HEK293 (cell line): ENCODE measurements at regions not wholly inside any gene's neighbourhood (a gene's known extent, or its start where the extent isn't known, plus 50 kb on each side); places are given as distances from the start of the nearest gene placed in this dataset.

Experiments
- CTCF ChIA-PET: fragments of 350-600 bp; formaldehyde crosslinking; extraction: SDS; loops from one replicate; lab custom pipeline; 2021; ENCODE audit warnings: antibody characterized with exemption; lab: Yijun Ruan, JAX
- POLR2A ChIA-PET: fragments of 300-600 bp; formaldehyde crosslinking; extraction: SDS; loops from one replicate; lab custom pipeline; 2020; ENCODE audit warnings: antibody characterized with exemption, inconsistent platforms; lab: Yijun Ruan, JAX
- H3K27ac ChIP-seq: fragments of 200-500 bp; sonication (Bioruptor generic); 2 replicates; pipeline ENCODE4 v1.5.1; 2014; ENCODE audit warnings: low read depth, low read length, control low read depth, inconsistent platforms; ENCODE audit errors: extremely low read depth
- H3K36me3 ChIP-seq, 2 experiments: fragments of 200-500 bp in 1 of 2; sonication (Bioruptor generic) in 1 of 2; 1 replicate in 1 of 2; 2 replicates in 1 of 2; pipeline ENCODE4 v1.5.1; 2014 to 2017; ENCODE audit warnings: inconsistent platforms in 2 of 2, low read length in 2 of 2; ENCODE audit not compliant: control insufficient read depth in 2 of 2, insufficient read depth in 1 of 2
- H3K4me1 ChIP-seq: fragments of 200-500 bp; sonication (Bioruptor generic); 2 replicates; pipeline ENCODE4 v1.5.1; 2014; ENCODE audit warnings: mild to moderate bottlenecking, low read length, inconsistent platforms; ENCODE audit not compliant: control insufficient read depth, insufficient read depth
- H3K4me3 ChIP-seq: 2 replicates; pipeline ENCODE4 v1.5.1; 2011; ENCODE audit warnings: low read depth, mild to moderate bottlenecking, control low read depth, low read length, moderate library complexity
- H3K9me3 ChIP-seq: fragments of 200-500 bp; sonication (Bioruptor generic); 2 replicates; pipeline ENCODE4 v1.5.1; 2014; ENCODE audit warnings: low read depth, low read length, inconsistent platforms; ENCODE audit not compliant: control insufficient read depth, insufficient read depth
- KLF9 ChIP-seq: fragments of 450-650 bp; formaldehyde crosslinking; IDR thresholded peaks from 2 replicates; pipeline ENCODE4 v1.5.1; 2016; ENCODE audit warnings: missing biosample characterization, missing genetic modification characterization, low read depth
- MZF1 ChIP-seq: fragments of 450-650 bp; formaldehyde crosslinking; IDR thresholded peaks from 2 replicates; pipeline ENCODE4 v1.5.1; 2017; ENCODE audit warnings: missing biosample characterization, missing genetic modification characterization, borderline replicate concordance
- SETDB1 ChIP-seq: IDR thresholded peaks from one replicate; pipeline ENCODE4 v1.6.1; 2017; ENCODE audit warnings: mild to moderate bottlenecking, low read length, moderate library complexity, mixed read lengths; ENCODE audit not compliant: insufficient read length
- TCF7L2 ChIP-seq: IDR thresholded peaks from 2 replicates; pipeline ENCODE4 v1.6.1; 2011; ENCODE audit warnings: low read depth, mild to moderate bottlenecking, inconsistent platforms, low read length, moderate library complexity, borderline replicate concordance
- ZBTB1 ChIP-seq: fragments of 450-650 bp; formaldehyde crosslinking; IDR thresholded peaks from 2 replicates; pipeline ENCODE4 v1.5.1; 2016; ENCODE audit warnings: missing biosample characterization, missing genetic modification characterization
- ZBTB8A ChIP-seq: fragments of 450-650 bp; formaldehyde crosslinking; IDR thresholded peaks from 2 replicates; pipeline ENCODE4 v1.5.1; 2016; ENCODE audit warnings: missing biosample characterization, missing genetic modification characterization
- ZFP41 ChIP-seq: fragments of 450-650 bp; formaldehyde crosslinking; IDR thresholded peaks from 2 replicates; pipeline ENCODE4 v1.5.1; 2016; ENCODE audit warnings: missing biosample characterization, missing genetic modification characterization, borderline replicate concordance
- ZNF169 ChIP-seq: fragments of 450-650 bp; formaldehyde crosslinking; IDR thresholded peaks from 2 replicates; pipeline ENCODE4 v1.5.1; 2016; ENCODE audit warnings: missing biosample characterization, missing genetic modification characterization
- ZNF302 ChIP-seq: fragments of 450-650 bp; formaldehyde crosslinking; IDR thresholded peaks from 2 replicates; pipeline ENCODE4 v1.5.1; 2016; ENCODE audit warnings: missing biosample characterization, missing genetic modification characterization, low read depth
- ZNF324 ChIP-seq: fragments of 450-650 bp; formaldehyde crosslinking; IDR thresholded peaks from 2 replicates; pipeline ENCODE4 v1.5.1; 2016; ENCODE audit warnings: missing biosample characterization, missing genetic modification characterization
- ZNF514 ChIP-seq: fragments of 450-650 bp; formaldehyde crosslinking; IDR thresholded peaks from 2 replicates; pipeline ENCODE4 v1.5.1; 2016; ENCODE audit warnings: missing biosample characterization, missing genetic modification characterization
- ZNF544 ChIP-seq: fragments of 450-650 bp; formaldehyde crosslinking; IDR thresholded peaks from 2 replicates; pipeline ENCODE4 v1.5.0; 2017; ENCODE audit warnings: missing biosample characterization, missing genetic modification characterization
- ZNF558 ChIP-seq: fragments of 450-650 bp; formaldehyde crosslinking; IDR thresholded peaks from 2 replicates; pipeline ENCODE4 v1.5.1; 2016; ENCODE audit warnings: missing biosample characterization, missing genetic modification characterization
- ZNF626 ChIP-seq: fragments of 450-650 bp; sonication (Bioruptor Pico); formaldehyde crosslinking; IDR thresholded peaks from 2 replicates; pipeline ENCODE4 v1.5.1; 2018; ENCODE audit warnings: missing biosample characterization, missing genetic modification characterization, inconsistent platforms
- ZNF670 ChIP-seq: fragments of 450-650 bp; formaldehyde crosslinking; IDR thresholded peaks from 2 replicates; pipeline ENCODE4 v1.5.1; 2016; ENCODE audit warnings: missing biosample characterization, missing genetic modification characterization, low read depth
- ZNF776 ChIP-seq: fragments of 450-650 bp; formaldehyde crosslinking; IDR thresholded peaks from 2 replicates; pipeline ENCODE4 v1.5.0; 2017; ENCODE audit warnings: missing biosample characterization, missing genetic modification characterization, borderline replicate concordance
- TF ChIP-seq, protein P1 (sequence below): fragments of 450-650 bp; formaldehyde crosslinking; IDR thresholded peaks from 2 replicates; pipeline ENCODE4 v1.5.1; 2017; ENCODE audit warnings: missing biosample characterization, missing genetic modification characterization
- TF ChIP-seq, protein P2 (sequence below): fragments of 450-650 bp; formaldehyde crosslinking; IDR thresholded peaks from 2 replicates; pipeline ENCODE4 v1.5.1; 2016; ENCODE audit warnings: missing biosample characterization, missing genetic modification characterization
- TF ChIP-seq, protein P3 (sequence below): fragments of 450-650 bp; formaldehyde crosslinking; IDR thresholded peaks from 2 replicates; pipeline ENCODE4 v1.5.1; 2017; ENCODE audit warnings: missing biosample characterization, missing genetic modification characterization
- TF ChIP-seq, protein P4 (sequence below): fragments of 450-650 bp; formaldehyde crosslinking; IDR thresholded peaks from 2 replicates; pipeline ENCODE4 v1.5.1; 2016; ENCODE audit warnings: missing biosample characterization, missing genetic modification characterization
- TF ChIP-seq, protein P5 (sequence below): fragments of 450-650 bp; formaldehyde crosslinking; IDR thresholded peaks from 2 replicates; pipeline ENCODE4 v1.5.1; 2016; ENCODE audit warnings: missing biosample characterization, missing genetic modification characterization

DNA sequence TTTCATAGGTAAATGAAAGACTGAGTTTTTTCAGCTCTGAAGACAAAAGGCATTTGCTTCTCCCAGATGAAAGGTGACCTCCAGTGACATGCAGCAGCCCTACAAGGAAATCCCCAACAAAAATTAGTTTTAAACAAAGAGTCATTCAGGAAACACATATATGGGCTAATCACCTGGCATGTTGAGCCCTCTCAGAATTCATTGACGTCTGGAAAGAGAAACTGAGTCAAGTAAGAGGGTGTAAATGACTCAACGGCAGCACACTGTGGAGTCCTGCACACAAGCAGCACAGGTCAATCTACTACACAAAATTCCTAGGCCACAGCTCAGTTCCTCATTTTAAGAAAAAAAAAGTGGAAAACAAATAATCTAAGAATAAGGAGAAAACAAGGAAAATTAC is 592.3 kb downstream of the EPHA7 start:
- H3K4me1 ChIP-seq: no peaks in the 10 kb centered on the region
- no peaks in the 10 kb centered on the region for H3K9me3 ChIP-seq
- ChIA-PET POLR2A (no interaction called here), CTCF (interaction anchor here (1.8 kb wide), 1 partner anchor 16 kb away, joined by 7 read pairs; no protein-coding TSS in a partner anchor)
- no peaks in the 10 kb centered on the region for H3K36me3 ChIP-seq
- no peak overlapping the region for H3K27ac ChIP-seq
- no peak overlapping the region for H3K4me3 ChIP-seq
- TF ChIP-seq, protein P1, sequence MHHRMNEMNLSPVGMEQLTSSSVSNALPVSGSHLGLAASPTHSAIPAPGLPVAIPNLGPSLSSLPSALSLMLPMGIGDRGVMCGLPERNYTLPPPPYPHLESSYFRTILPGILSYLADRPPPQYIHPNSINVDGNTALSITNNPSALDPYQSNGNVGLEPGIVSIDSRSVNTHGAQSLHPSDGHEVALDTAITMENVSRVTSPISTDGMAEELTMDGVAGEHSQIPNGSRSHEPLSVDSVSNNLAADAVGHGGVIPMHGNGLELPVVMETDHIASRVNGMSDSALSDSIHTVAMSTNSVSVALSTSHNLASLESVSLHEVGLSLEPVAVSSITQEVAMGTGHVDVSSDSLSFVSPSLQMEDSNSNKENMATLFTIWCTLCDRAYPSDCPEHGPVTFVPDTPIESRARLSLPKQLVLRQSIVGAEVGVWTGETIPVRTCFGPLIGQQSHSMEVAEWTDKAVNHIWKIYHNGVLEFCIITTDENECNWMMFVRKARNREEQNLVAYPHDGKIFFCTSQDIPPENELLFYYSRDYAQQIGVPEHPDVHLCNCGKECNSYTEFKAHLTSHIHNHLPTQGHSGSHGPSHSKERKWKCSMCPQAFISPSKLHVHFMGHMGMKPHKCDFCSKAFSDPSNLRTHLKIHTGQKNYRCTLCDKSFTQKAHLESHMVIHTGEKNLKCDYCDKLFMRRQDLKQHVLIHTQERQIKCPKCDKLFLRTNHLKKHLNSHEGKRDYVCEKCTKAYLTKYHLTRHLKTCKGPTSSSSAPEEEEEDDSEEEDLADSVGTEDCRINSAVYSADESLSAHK (tag by site-specific recombination): no peak
- TF ChIP-seq ZNF670 (tag by site-specific recombination) (no peak), ZBTB1 (tag by site-specific recombination) (no peak), ZNF558 (tag by site-specific recombination) (no peak), MZF1 (no peak)

DNA sequence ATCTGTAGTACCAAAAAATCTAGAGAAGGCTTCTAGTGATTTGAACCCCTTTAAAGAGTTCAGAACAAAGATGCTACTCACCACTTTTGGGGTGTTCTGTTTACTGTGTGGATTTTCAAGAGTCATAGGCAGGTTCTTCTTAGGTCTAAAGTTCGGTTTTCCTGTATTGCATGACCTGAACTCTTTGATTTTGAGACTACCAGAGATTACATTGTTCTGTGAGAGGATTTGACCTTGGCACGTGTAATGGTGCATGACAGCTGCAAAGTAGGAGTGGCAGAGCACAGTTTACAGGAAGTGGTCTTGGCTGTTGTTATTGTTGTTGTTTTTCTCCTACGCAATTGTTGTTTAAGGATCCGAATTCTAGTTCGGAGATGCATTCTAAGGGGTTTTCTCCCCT is 592.7 kb downstream of the EPHA7 start:
- Histone ChIP-seq H3K9me3 (no peaks in the 10 kb centered on the region), H3K27ac (no peak overlapping the region), H3K4me1 (no peaks in the 10 kb centered on the region), H3K36me3 (no peaks in the 10 kb centered on the region), H3K4me3 (no peak overlapping the region)
- ChIA-PET CTCF (interaction anchor here (1.8 kb wide), 1 partner anchor 16 kb away, joined by 7 read pairs; no protein-coding TSS in a partner anchor), POLR2A (no interaction called here)
- TF ChIP-seq KLF9: no peak
- no peak for TF ChIP-seq ZNF169 (tag by site-specific recombination)
- TF ChIP-seq, protein P2, sequence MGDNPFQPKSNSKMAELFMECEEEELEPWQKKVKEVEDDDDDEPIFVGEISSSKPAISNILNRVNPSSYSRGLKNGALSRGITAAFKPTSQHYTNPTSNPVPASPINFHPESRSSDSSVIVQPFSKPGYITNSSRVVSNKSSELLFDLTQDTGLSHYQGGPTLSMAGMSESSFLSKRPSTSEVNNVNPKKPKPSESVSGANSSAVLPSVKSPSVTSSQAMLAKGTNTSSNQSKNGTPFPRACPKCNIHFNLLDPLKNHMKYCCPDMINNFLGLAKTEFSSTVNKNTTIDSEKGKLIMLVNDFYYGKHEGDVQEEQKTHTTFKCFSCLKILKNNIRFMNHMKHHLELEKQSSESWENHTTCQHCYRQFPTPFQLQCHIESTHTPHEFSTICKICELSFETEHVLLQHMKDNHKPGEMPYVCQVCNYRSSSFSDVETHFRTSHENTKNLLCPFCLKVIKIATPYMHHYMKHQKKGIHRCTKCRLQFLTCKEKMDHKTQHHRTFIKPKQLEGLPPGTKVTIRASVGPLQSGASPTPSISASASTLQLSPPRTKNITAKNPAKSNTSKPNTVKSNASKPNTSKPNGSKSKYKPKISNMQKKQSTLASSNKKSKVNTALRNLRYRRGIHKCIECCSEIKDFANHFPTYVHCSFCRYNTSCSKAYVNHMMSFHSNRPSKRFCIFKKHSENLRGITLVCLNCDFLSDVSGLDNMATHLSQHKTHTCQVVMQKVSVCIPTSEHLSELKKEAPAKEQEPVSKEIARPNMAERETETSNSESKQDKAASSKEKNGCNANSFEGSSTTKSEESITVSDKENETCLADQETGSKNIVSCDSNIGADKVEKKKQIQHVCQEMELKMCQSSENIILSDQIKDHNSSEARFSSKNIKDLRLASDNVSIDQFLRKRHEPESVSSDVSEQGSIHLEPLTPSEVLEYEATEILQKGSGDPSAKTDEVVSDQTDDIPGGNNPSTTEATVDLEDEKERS (tag by site-specific recombination): no peak
- no peak for TF ChIP-seq ZFP41 (tag by site-specific recombination)
- no peak for TF ChIP-seq ZNF324
- TF ChIP-seq, protein P3, sequence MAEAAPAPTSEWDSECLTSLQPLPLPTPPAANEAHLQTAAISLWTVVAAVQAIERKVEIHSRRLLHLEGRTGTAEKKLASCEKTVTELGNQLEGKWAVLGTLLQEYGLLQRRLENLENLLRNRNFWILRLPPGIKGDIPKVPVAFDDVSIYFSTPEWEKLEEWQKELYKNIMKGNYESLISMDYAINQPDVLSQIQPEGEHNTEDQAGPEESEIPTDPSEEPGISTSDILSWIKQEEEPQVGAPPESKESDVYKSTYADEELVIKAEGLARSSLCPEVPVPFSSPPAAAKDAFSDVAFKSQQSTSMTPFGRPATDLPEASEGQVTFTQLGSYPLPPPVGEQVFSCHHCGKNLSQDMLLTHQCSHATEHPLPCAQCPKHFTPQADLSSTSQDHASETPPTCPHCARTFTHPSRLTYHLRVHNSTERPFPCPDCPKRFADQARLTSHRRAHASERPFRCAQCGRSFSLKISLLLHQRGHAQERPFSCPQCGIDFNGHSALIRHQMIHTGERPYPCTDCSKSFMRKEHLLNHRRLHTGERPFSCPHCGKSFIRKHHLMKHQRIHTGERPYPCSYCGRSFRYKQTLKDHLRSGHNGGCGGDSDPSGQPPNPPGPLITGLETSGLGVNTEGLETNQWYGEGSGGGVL (tag by site-specific recombination): no peak
- TF ChIP-seq ZNF302 (tag by site-specific recombination): no peak
- TF ChIP-seq TCF7L2: no peak
- TF ChIP-seq ZNF626 (tag by site-specific recombination): no peak
- TF ChIP-seq, protein P4, sequence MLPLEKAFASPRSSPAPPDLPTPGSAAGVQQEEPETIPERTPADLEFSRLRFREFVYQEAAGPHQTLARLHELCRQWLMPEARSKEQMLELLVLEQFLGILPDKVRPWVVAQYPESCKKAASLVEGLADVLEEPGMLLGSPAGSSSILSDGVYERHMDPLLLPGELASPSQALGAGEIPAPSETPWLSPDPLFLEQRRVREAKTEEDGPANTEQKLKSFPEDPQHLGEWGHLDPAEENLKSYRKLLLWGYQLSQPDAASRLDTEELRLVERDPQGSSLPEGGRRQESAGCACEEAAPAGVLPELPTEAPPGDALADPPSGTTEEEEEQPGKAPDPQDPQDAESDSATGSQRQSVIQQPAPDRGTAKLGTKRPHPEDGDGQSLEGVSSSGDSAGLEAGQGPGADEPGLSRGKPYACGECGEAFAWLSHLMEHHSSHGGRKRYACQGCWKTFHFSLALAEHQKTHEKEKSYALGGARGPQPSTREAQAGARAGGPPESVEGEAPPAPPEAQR (tag by site-specific recombination): no peak
- TF ChIP-seq ZBTB8A (tag by site-specific recombination): no peak
- TF ChIP-seq, protein P5, sequence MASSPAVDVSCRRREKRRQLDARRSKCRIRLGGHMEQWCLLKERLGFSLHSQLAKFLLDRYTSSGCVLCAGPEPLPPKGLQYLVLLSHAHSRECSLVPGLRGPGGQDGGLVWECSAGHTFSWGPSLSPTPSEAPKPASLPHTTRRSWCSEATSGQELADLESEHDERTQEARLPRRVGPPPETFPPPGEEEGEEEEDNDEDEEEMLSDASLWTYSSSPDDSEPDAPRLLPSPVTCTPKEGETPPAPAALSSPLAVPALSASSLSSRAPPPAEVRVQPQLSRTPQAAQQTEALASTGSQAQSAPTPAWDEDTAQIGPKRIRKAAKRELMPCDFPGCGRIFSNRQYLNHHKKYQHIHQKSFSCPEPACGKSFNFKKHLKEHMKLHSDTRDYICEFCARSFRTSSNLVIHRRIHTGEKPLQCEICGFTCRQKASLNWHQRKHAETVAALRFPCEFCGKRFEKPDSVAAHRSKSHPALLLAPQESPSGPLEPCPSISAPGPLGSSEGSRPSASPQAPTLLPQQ (tag by site-specific recombination): no peak
- no peak for TF ChIP-seq SETDB1
- no peak for TF ChIP-seq ZNF776
- no peak for TF ChIP-seq ZNF544 (tag by site-specific recombination)
- no peak for TF ChIP-seq ZNF514
